G401.6 (cell line): ENCODE measurements at regions not wholly inside any gene's neighbourhood (a gene's known extent, or its start where the extent isn't known, plus 50 kb on each side); places are given as distances from the start of the nearest gene placed in this dataset.
"Not testable (repeated sequence)": the region's sequence is repeated elsewhere in the genome, so short reads cannot be mapped to it uniquely, and the experiment has no call there.

Source experiments
- FAIRE-seq: peaks from 2 replicates; lab custom pipeline; 2012; peaks lifted over from hg19 to GRCh38; lab: Jason Lieb, UNC

- FAIRE-seq = no peak
Measured at GRCh38 chr6:6483168-6483567, 105.4 kb upstream of the LY86 start.

GRCh38 chr6:6483733-6484132 lies 104.8 kb upstream of the LY86 start:
- no peak for FAIRE-seq

GRCh38 chr6:6484681-6485080 lies 103.8 kb upstream of the LY86 start:
- no peak for FAIRE-seq

- FAIRE-seq = no peak
Measured at GRCh38 chr6:6486595-6486994, 101.9 kb upstream of the LY86 start.

- no peak for FAIRE-seq
Measured at GRCh38 chr6:6491761-6492160, 96.8 kb upstream of the LY86 start.

GRCh38 chr6:6492675-6493074 lies 95.8 kb upstream of the LY86 start:
- FAIRE-seq = no peak

- not testable (repeated sequence) for FAIRE-seq
Measured at GRCh38 chr6:6494139-6494538, 94.4 kb upstream of the LY86 start.

- no peak for FAIRE-seq
Measured at GRCh38 chr6:6494677-6495076, 93.8 kb upstream of the LY86 start.

- no peak for FAIRE-seq
Measured at GRCh38 chr6:6495851-6496250, 92.7 kb upstream of the LY86 start.

- FAIRE-seq = no peak
Measured at GRCh38 chr6:6497541-6497940, 91.0 kb upstream of the LY86 start.

- FAIRE-seq = no peak
Measured at GRCh38 chr6:6497976-6498375, 90.5 kb upstream of the LY86 start.

GRCh38 chr6:6503191-6503590 lies 85.3 kb upstream of the LY86 start:
- no peak for FAIRE-seq

- FAIRE-seq = no peak
Measured at GRCh38 chr6:6505111-6505510, 83.4 kb upstream of the LY86 start.

- no peak for FAIRE-seq
Measured at GRCh38 chr6:6508643-6509042, 79.9 kb upstream of the LY86 start.

- no peak for FAIRE-seq
Measured at GRCh38 chr6:6509284-6509683, 79.2 kb upstream of the LY86 start.

- no peak for FAIRE-seq
Measured at GRCh38 chr6:6512711-6513110, 75.8 kb upstream of the LY86 start.

GRCh38 chr6:6515691-6516607 lies 72.6 kb upstream of the LY86 start:
- FAIRE-seq = no peak

GRCh38 chr6:6516666-6517458 lies 71.7 kb upstream of the LY86 start:
- FAIRE-seq = no peak

GRCh38 chr6:6518631-6519427 lies 69.7 kb upstream of the LY86 start:
- no peak for FAIRE-seq

- no peak for FAIRE-seq
Measured at GRCh38 chr6:6521961-6522482, 66.5 kb upstream of the LY86 start.

- FAIRE-seq = no peak
Measured at GRCh38 chr6:6522709-6523108, 65.8 kb upstream of the LY86 start.

GRCh38 chr6:6524951-6525350 lies 63.6 kb upstream of the LY86 start:
- no peak for FAIRE-seq
